Stimulated activated CD4-positive, alpha-beta T cell treated with anti-CD3 and anti-CD28 coated beads, TNF-alpha, amount 100 ng/mL, for 4 hours (primary cell): ENCODE measurements at regions not wholly inside any gene's neighbourhood (a gene's known extent, or its start where the extent isn't known, plus 50 kb on each side); places are given as distances from the start of the nearest gene placed in this dataset.

Source experiments
- DNase-seq, 3 experiments: peaks; one replicate each; pipeline ENCODE4 v3.0.0-alpha.2; 2020; ENCODE audit warnings: low read depth in 3 of 3

GRCh38 chr1:38223391-38223790, 176.8 kb upstream of the POU3F1 start:
- no peak for DNase-seq

GRCh38 chr1:38222891-38223290, 176.3 kb upstream of the POU3F1 start:
- no peak for DNase-seq

- no peak for DNase-seq
These were observed 174.5 kb upstream of the POU3F1 start for GRCh38 chr1:38221006-38221649.

- no peak for DNase-seq
These were observed 170.7 kb upstream of the POU3F1 start for GRCh38 chr1:38217316-38217715.

- no peak for DNase-seq
These were observed 167.2 kb upstream of the POU3F1 start for GRCh38 chr1:38213646-38214434.

GRCh38 chr1:38210895-38211177, 164.2 kb upstream of the POU3F1 start:
- DNase-seq, result no peak

GRCh38 chr1:38210021-38210894, 163.7 kb upstream of the POU3F1 start:
- no peak for DNase-seq

GRCh38 chr1:38208716-38209632, 162.4 kb upstream of the POU3F1 start:
- DNase-seq, result no peak

GRCh38 chr1:38207906-38208305, 161.3 kb upstream of the POU3F1 start:
- no peak for DNase-seq

- no peak for DNase-seq
These were observed 160.7 kb upstream of the POU3F1 start for GRCh38 chr1:38207275-38207674.

GRCh38 chr1:38204698-38205097, 158.1 kb upstream of the POU3F1 start:
- DNase-seq, result no peak

- no peak for DNase-seq
These were observed 156.8 kb upstream of the POU3F1 start for GRCh38 chr1:38203441-38203840.

- DNase-seq, result no peak
These were observed 154.8 kb upstream of the POU3F1 start for GRCh38 chr1:38201431-38201830.

GRCh38 chr1:38198621-38199020, 152.0 kb upstream of the POU3F1 start:
- DNase-seq, result no peak

GRCh38 chr1:38198099-38198498, 151.5 kb upstream of the POU3F1 start:
- DNase-seq, result no peak

- no peak for DNase-seq
These were observed 150.9 kb upstream of the POU3F1 start for GRCh38 chr1:38197312-38198061.

GRCh38 chr1:38194472-38194871, 147.9 kb upstream of the POU3F1 start:
- DNase-seq, result no peak

- no peak for DNase-seq
These were observed 146.4 kb upstream of the POU3F1 start for GRCh38 chr1:38193040-38193439.

- no peak for DNase-seq
These were observed 144.9 kb upstream of the POU3F1 start for GRCh38 chr1:38191461-38191860.

- DNase-seq, result no peak
These were observed 144.4 kb upstream of the POU3F1 start for GRCh38 chr1:38190983-38191382.

- DNase-seq, result no peak
These were observed 141.0 kb upstream of the POU3F1 start for GRCh38 chr1:38187552-38187951.
